Neuron (in vitro differentiated cells): ENCODE measurements at regions not wholly inside any gene's neighbourhood (a gene's known extent, or its start where the extent isn't known, plus 50 kb on each side); places are given as distances from the start of the nearest gene placed in this dataset.

Experiments
- H2AFZ ChIP-seq: one replicate; pipeline ENCODE4 v1.6.1; 2013; ENCODE audit warnings: low read depth, mild to moderate bottlenecking, inconsistent platforms, low read length, moderate library complexity
- H3K27me3 ChIP-seq: one replicate; pipeline ENCODE4 v1.6.1; 2013; ENCODE audit warnings: low read length; ENCODE audit not compliant: insufficient read depth
- H3K36me3 ChIP-seq: one replicate; pipeline ENCODE4 v1.6.1; 2013; ENCODE audit warnings: low read length; ENCODE audit not compliant: insufficient read depth
- H3K4me1 ChIP-seq: one replicate; pipeline ENCODE4 v1.6.1; 2013; ENCODE audit warnings: low read length; ENCODE audit not compliant: insufficient read depth
- H3K4me3 ChIP-seq: 2 replicates; pipeline ENCODE4 v1.5.1; 2013; ENCODE audit warnings: mild to moderate bottlenecking, low read length, moderate library complexity
- H3K9me3 ChIP-seq: one replicate; pipeline ENCODE4 v1.6.1; 2013; ENCODE audit warnings: low read length

GRCh38 chr4:30968926-30969325, 248.8 kb downstream of the PCDH7 start:
- Histone ChIP-seq H3K27me3 (no peaks in the 10 kb centered on the region), H3K4me1 (no peaks in the 10 kb centered on the region), H3K36me3 (no peaks in the 10 kb centered on the region), H2AFZ (peak overlapping the region; percentile 48), H3K4me3 (no peak overlapping the region), H3K9me3 (no peaks in the 10 kb centered on the region)

DNA sequence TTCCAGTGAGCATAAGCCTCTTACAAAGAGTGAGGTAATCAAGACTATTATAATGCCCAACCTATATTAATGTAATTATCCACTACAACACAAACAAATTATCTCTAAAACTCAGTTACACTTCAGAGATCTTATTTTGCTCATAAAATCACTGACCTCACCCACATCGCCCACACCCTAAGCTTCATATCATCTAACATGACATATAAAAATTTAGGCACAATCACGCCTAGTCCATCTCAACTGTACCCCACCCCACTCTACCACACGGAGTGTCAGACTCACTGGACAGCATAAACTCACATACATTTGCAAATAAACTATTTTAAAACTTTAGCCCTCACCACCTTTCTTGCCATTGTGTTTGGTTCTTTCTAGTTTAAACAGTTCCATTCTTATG, 252.4 kb downstream of the PCDH7 start:
- Histone ChIP-seq H3K36me3 (no peaks in the 10 kb centered on the region), H3K27me3 (no peaks in the 10 kb centered on the region)

GRCh38 chr4:30973993-30974392, 253.8 kb downstream of the PCDH7 start:
- H3K27me3 ChIP-seq: no peaks in the 10 kb centered on the region
- no peaks in the 10 kb centered on the region for H3K4me1 ChIP-seq
- H3K36me3 ChIP-seq: no peaks in the 10 kb centered on the region
- no peak overlapping the region for H3K4me3 ChIP-seq
- H3K9me3 ChIP-seq: no peaks in the 10 kb centered on the region
- no peak overlapping the region for H2AFZ ChIP-seq

More for the DNA sequence above, 252.4 kb downstream of the PCDH7 start:
- no peak overlapping the region for H2AFZ ChIP-seq
- no peaks in the 10 kb centered on the region for H3K9me3 ChIP-seq
- H3K4me3 ChIP-seq: no peak overlapping the region
- H3K4me1 ChIP-seq: no peaks in the 10 kb centered on the region

DNA sequence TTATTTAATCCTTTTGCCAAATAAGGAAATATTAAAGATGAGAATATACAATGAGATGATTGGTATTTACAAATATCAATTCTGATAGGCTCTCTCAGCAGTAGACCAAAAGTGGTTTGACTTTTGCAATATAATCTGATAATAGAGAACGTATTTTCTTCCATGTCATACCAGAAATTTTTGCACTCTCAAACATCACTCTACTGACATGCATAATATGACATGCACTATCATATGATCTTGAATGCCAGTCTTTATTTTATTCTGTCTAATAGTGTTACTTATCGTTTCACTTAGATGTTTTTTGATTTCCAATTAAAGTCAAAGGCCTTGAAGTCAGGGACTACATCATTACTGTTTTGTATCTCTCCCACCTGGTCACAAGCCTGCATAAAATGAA, 259.2 kb downstream of the PCDH7 start:
- Histone ChIP-seq H3K9me3 (no peaks in the 10 kb centered on the region), H2AFZ (no peak overlapping the region), H3K4me3 (no peak overlapping the region), H3K4me1 (peaks cover 4% of the 10 kb centered on the region), H3K36me3 (no peaks in the 10 kb centered on the region), H3K27me3 (no peaks in the 10 kb centered on the region)

DNA sequence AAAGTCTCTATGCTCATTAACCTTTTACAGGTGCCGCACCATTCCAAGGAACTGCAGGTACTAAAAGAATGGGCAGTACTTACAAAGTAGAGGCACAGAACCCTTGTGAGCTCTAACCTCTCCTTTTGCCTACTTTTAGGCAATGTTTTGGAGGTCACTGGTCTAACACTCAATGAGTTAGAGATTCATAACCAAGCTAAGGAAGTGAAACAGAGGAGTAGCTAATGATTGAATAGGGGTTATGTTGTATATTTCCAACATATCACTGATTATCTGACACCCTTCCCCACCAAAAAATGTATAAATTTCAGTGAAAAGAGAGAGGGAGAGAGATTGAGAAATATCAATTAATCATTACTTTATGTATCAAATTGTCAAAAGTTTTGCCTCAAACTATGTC, 269.3 kb downstream of the PCDH7 start:
- Histone ChIP-seq H3K4me1 (no peaks in the 10 kb centered on the region), H3K4me3 (no peak overlapping the region), H3K36me3 (no peaks in the 10 kb centered on the region), H3K9me3 (no peaks in the 10 kb centered on the region), H2AFZ (no peak overlapping the region), H3K27me3 (no peaks in the 10 kb centered on the region)

DNA sequence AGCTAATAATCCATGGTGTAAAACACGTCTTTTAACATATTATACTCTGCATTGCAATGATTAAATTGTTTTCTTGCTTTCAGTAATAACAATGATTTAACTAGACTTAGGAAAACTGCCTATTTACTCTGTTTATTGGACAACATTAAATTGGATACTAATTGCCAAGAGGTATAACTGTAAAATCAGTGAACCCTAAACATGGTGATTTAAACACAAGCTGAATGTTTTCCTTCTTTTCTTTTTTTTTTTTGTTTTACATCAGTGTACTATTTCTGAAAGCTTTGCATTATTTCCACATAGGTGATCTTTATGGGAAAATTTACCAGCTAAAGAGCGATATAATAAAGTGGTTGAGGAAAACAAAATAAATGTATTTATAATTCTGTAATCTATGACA, 276.7 kb downstream of the PCDH7 start:
- H2AFZ ChIP-seq: no peak overlapping the region
- H3K4me3 ChIP-seq: no peak overlapping the region
- no peaks in the 10 kb centered on the region for H3K36me3 ChIP-seq
- no peaks in the 10 kb centered on the region for H3K9me3 ChIP-seq
- no peaks in the 10 kb centered on the region for H3K27me3 ChIP-seq
- no peaks in the 10 kb centered on the region for H3K4me1 ChIP-seq

DNA sequence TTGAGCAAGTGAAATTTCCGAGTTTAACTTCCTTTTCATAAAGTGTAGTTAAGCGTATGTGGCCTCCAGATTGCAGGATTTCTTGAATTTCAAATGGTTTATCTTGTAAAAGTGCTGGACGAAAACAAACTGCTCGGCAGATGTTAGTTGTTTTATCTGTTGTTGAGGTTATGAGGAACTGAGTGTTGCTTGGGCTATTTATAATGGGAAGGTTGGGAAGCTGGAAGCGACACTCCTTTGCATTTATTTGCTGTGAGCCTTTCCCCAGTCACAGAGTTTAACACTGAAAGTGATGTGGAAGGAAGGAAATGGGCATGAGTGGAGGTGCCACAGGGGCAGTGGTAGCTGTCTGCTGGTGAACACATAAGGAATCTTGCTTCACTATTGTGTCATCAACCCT, 284.9 kb downstream of the PCDH7 start:
- no peaks in the 10 kb centered on the region for H3K36me3 ChIP-seq
- no peaks in the 10 kb centered on the region for H3K4me1 ChIP-seq
- no peaks in the 10 kb centered on the region for H3K27me3 ChIP-seq
- no peak overlapping the region for H2AFZ ChIP-seq
- no peaks in the 10 kb centered on the region for H3K9me3 ChIP-seq
- no peak overlapping the region for H3K4me3 ChIP-seq

- H2AFZ ChIP-seq: no peak overlapping the region
Measured at GRCh38 chr4:31007858-31008257, 287.7 kb downstream of the PCDH7 start.

GRCh38 chr4:31009926-31010325, 289.8 kb downstream of the PCDH7 start:
- no peak overlapping the region for H3K4me3 ChIP-seq
- no peaks in the 10 kb centered on the region for H3K27me3 ChIP-seq
- H3K36me3 ChIP-seq: no peaks in the 10 kb centered on the region
- no peaks in the 10 kb centered on the region for H3K9me3 ChIP-seq
- H3K4me1 ChIP-seq: no peaks in the 10 kb centered on the region
- no peak overlapping the region for H2AFZ ChIP-seq

More at GRCh38 chr4:31007858-31008257, 287.7 kb downstream of the PCDH7 start:
- H3K27me3 ChIP-seq: no peaks in the 10 kb centered on the region
- no peaks in the 10 kb centered on the region for H3K9me3 ChIP-seq
- H3K4me3 ChIP-seq: no peak overlapping the region
- no peaks in the 10 kb centered on the region for H3K4me1 ChIP-seq
- no peaks in the 10 kb centered on the region for H3K36me3 ChIP-seq

DNA sequence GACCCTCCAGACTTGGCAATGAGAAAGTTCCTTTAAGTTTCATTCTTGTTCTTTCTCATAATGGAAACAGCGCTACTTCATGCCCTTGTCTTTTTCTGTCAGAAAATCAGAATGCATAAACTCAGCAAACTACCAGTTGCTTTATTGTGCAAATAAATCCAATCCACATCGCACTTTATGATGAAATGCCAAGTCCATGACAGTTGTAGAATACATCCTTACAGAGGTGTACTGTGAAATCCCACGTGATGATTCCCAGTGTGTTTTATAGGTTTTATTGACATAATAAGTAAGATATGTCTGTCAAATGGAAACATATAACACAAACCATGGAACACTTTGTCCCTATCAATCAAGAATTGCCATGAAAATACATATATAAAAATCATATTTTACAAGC, 295.0 kb downstream of the PCDH7 start:
- H3K36me3 ChIP-seq: no peaks in the 10 kb centered on the region
- no peaks in the 10 kb centered on the region for H3K4me1 ChIP-seq
- no peaks in the 10 kb centered on the region for H3K27me3 ChIP-seq
- no peak overlapping the region for H2AFZ ChIP-seq
- H3K4me3 ChIP-seq: no peak overlapping the region
- H3K9me3 ChIP-seq: no peaks in the 10 kb centered on the region

- Histone ChIP-seq H3K36me3 (no peaks in the 10 kb centered on the region), H3K4me1 (no peaks in the 10 kb centered on the region), H3K4me3 (no peak overlapping the region), H3K27me3 (no peaks in the 10 kb centered on the region), H3K9me3 (no peaks in the 10 kb centered on the region), H2AFZ (no peak overlapping the region)
Measured at GRCh38 chr4:31016322-31017061, 296.3 kb downstream of the PCDH7 start.

GRCh38 chr4:31020363-31020762, 300.2 kb downstream of the PCDH7 start:
- no peaks in the 10 kb centered on the region for H3K27me3 ChIP-seq
- no peaks in the 10 kb centered on the region for H3K36me3 ChIP-seq
- no peaks in the 10 kb centered on the region for H3K4me1 ChIP-seq
- H3K9me3 ChIP-seq: no peaks in the 10 kb centered on the region
- no peak overlapping the region for H2AFZ ChIP-seq
- no peak overlapping the region for H3K4me3 ChIP-seq

- Histone ChIP-seq H3K27me3 (no peaks in the 10 kb centered on the region), H3K4me1 (no peaks in the 10 kb centered on the region)
Measured at GRCh38 chr4:31021008-31021407, 300.8 kb downstream of the PCDH7 start.

GRCh38 chr4:31022702-31023101, 302.5 kb downstream of the PCDH7 start:
- no peaks in the 10 kb centered on the region for H3K27me3 ChIP-seq
- H2AFZ ChIP-seq: no peak overlapping the region
- H3K4me3 ChIP-seq: no peak overlapping the region
- H3K36me3 ChIP-seq: no peaks in the 10 kb centered on the region
- no peaks in the 10 kb centered on the region for H3K9me3 ChIP-seq
- no peaks in the 10 kb centered on the region for H3K4me1 ChIP-seq

More at GRCh38 chr4:31021008-31021407, 300.8 kb downstream of the PCDH7 start:
- Histone ChIP-seq H3K4me3 (no peak overlapping the region), H2AFZ (no peak overlapping the region), H3K9me3 (no peaks in the 10 kb centered on the region), H3K36me3 (no peaks in the 10 kb centered on the region)
